Thoracic aorta (tissue), 2 donors: ENCODE measurements at regions not wholly inside any gene's neighbourhood (a gene's known extent, or its start where the extent isn't known, plus 50 kb on each side); places are given as distances from the start of the nearest gene placed in this dataset.

Experiments used
- ATAC-seq: fragments of 150-250 bp; one replicate; pipeline ENCODE4 v1.8.0; 2017; ENCODE audit warnings: low read depth; ENCODE audit not compliant: insufficient number of reproducible peaks, low FRiP score
- DNase-seq: peaks from one replicate; pipeline ENCODE4 v3.0.0-alpha.2; 2020; ENCODE audit warnings: low spot score
- H3K27ac ChIP-seq, 2 donors: fragments of 200-600 bp; sonication (generic); 1 replicate in 1 of 2; 2 replicates in 1 of 2; pipeline ENCODE4 v1.5.1; 2016; ENCODE audit warnings: mild to moderate bottlenecking in 2 of 2, moderate library complexity in 2 of 2
- H3K27me3 ChIP-seq: fragments of 200-600 bp; sonication (generic); replicated peaks from 2 replicates; pipeline ENCODE4 v1.6.0; 2016; ENCODE audit warnings: mild to moderate bottlenecking; ENCODE audit not compliant: insufficient read depth
- H3K36me3 ChIP-seq: fragments of 200-600 bp; sonication (generic); one replicate; pipeline ENCODE4 v1.5.1; 2016
- H3K4me1 ChIP-seq, 2 donors: fragments of 200-600 bp; sonication (generic); 1 replicate in 1 of 2; 2 replicates in 1 of 2; pipeline versions ENCODE4 v1.5.1 to v1.6.0; 2016; ENCODE audit warnings: low read depth in 2 of 2, mild to moderate bottlenecking in 1 of 2; ENCODE audit not compliant: control insufficient read depth in 1 of 2
- H3K4me3 ChIP-seq: fragments of 200-600 bp; sonication (generic); 2 replicates; pipeline ENCODE4 v1.5.1; 2016; ENCODE audit warnings: mild to moderate bottlenecking
- H3K9me3 ChIP-seq: fragments of 200-600 bp; sonication (generic); 2 replicates; pipeline ENCODE4 v1.5.1; 2016
- CTCF ChIP-seq: fragments of 200-600 bp; sonication (generic); IDR thresholded peaks from one replicate; pipeline ENCODE4 v1.5.1; 2019; ENCODE audit warnings: antibody characterized with exemption

- DNase-seq (no peak), ATAC-seq (no peak)
- no peaks in the 10 kb centered on the region for H3K27me3 ChIP-seq
- peak overlapping the region in 1 of 2 donors; percentile 57 for H3K27ac ChIP-seq
- H3K9me3 ChIP-seq = no peaks in the 10 kb centered on the region
- H3K4me1 ChIP-seq = peaks cover 18 to 32% of the 10 kb centered on the region in 2 donors
- H3K4me3 ChIP-seq = peak overlapping the region; percentile 47
- no peak for TF ChIP-seq CTCF
- H3K36me3 ChIP-seq = no peaks in the 10 kb centered on the region
These were observed 201.6 kb upstream of the NAV2 start for GRCh38 chr11:19511066-19511412.

- no peak for TF ChIP-seq CTCF
- H3K27me3 ChIP-seq = no peaks in the 10 kb centered on the region
- H3K4me1 ChIP-seq = peaks cover 18 to 32% of the 10 kb centered on the region in 2 donors
- DNase-seq = no peak
- no peak for ATAC-seq
- no peak overlapping the region for H3K4me3 ChIP-seq
- H3K27ac ChIP-seq = no peak overlapping the region
- H3K9me3 ChIP-seq = no peaks in the 10 kb centered on the region
- H3K36me3 ChIP-seq = no peaks in the 10 kb centered on the region
These were observed 202.2 kb upstream of the NAV2 start for GRCh38 chr11:19510468-19510867.

GRCh38 chr11:19509215-19509614 lies 203.4 kb upstream of the NAV2 start:
- no peak overlapping the region for H3K27ac ChIP-seq
- ATAC-seq (no peak), DNase-seq (no peak)
- no peak for TF ChIP-seq CTCF
- no peaks in the 10 kb centered on the region for H3K36me3 ChIP-seq
- H3K9me3 ChIP-seq = no peaks in the 10 kb centered on the region
- H3K27me3 ChIP-seq = no peaks in the 10 kb centered on the region
- H3K4me3 ChIP-seq = no peak overlapping the region
- H3K4me1 ChIP-seq = peaks cover 18 to 32% of the 10 kb centered on the region in 2 donors

- H3K4me1 ChIP-seq = peaks cover 18 to 32% of the 10 kb centered on the region in 2 donors
- no peak for TF ChIP-seq CTCF
- ATAC-seq (no peak), DNase-seq (no peak)
- no peaks in the 10 kb centered on the region for H3K27me3 ChIP-seq
- H3K27ac ChIP-seq = no peak overlapping the region
- no peaks in the 10 kb centered on the region for H3K9me3 ChIP-seq
- no peaks in the 10 kb centered on the region for H3K36me3 ChIP-seq
- H3K4me3 ChIP-seq = no peak overlapping the region
These were observed 204.5 kb upstream of the NAV2 start for GRCh38 chr11:19508165-19508564.

- Histone ChIP-seq H3K27me3 (no peaks in the 10 kb centered on the region), H3K9me3 (no peaks in the 10 kb centered on the region), H3K4me3 (no peak overlapping the region), H3K27ac (no peak overlapping the region), H3K4me1 (peaks cover 14 to 23% of the 10 kb centered on the region in 2 donors), H3K36me3 (no peaks in the 10 kb centered on the region)
- no peak for TF ChIP-seq CTCF
- ATAC-seq (no peak), DNase-seq (no peak)
These were observed 205.7 kb upstream of the NAV2 start for GRCh38 chr11:19506816-19507486.
